H9 (cell line): ENCODE measurements at regions not wholly inside any gene's neighbourhood (a gene's known extent, or its start where the extent isn't known, plus 50 kb on each side); places are given as distances from the start of the nearest gene placed in this dataset.

Experiments used
- DNase-seq: peaks from one replicate; pipeline ENCODE4 v3.0.0-alpha.2; 2017
- H2AFZ ChIP-seq: one replicate; pipeline ENCODE4 v1.6.1; 2013; ENCODE audit warnings: mild to moderate bottlenecking, low read length, control low read depth, moderate library complexity
- H2AK5ac ChIP-seq: 2 replicates; pipeline ENCODE4 v1.6.1; 2013; ENCODE audit warnings: low read length, control low read depth, mixed read lengths; ENCODE audit not compliant: insufficient read length
- H2BK120ac ChIP-seq: one replicate; pipeline ENCODE4 v1.6.1; 2013; ENCODE audit warnings: low read depth, mild to moderate bottlenecking, low read length, control low read depth, inconsistent platforms; ENCODE audit not compliant: poor library complexity, severe bottlenecking
- H2BK12ac ChIP-seq: 2 replicates; pipeline ENCODE4 v1.6.1; 2013; ENCODE audit warnings: low read length, control low read depth, mixed read lengths, low read depth; ENCODE audit not compliant: insufficient read length
- H2BK15ac ChIP-seq: 2 replicates; pipeline ENCODE4 v1.6.1; 2013; ENCODE audit warnings: low read depth, low read length, control low read depth
- H2BK20ac ChIP-seq: one replicate; pipeline ENCODE4 v1.6.1; 2013; ENCODE audit warnings: low read depth, mild to moderate bottlenecking, low read length, control low read depth, inconsistent platforms; ENCODE audit not compliant: poor library complexity, severe bottlenecking
- H2BK5ac ChIP-seq: 2 replicates; pipeline ENCODE4 v1.6.1; 2013; ENCODE audit warnings: low read length, control low read depth, mixed read lengths; ENCODE audit not compliant: insufficient read length
- H3K14ac ChIP-seq: 2 replicates; pipeline ENCODE4 v1.6.1; 2013; ENCODE audit warnings: low read length, control low read depth; ENCODE audit not compliant: insufficient read depth
- H3K18ac ChIP-seq: 2 replicates; pipeline ENCODE4 v1.6.1; 2013; ENCODE audit warnings: low read depth, mild to moderate bottlenecking, mixed read lengths, low read length, control low read depth; ENCODE audit not compliant: insufficient read length
- H3K23ac ChIP-seq: 2 replicates; pipeline ENCODE4 v1.6.1; 2013; ENCODE audit warnings: low read length, control low read depth, mixed read lengths, low read depth; ENCODE audit not compliant: insufficient read length
- H3K23me2 ChIP-seq: 2 replicates; pipeline ENCODE4 v1.6.1; 2013; ENCODE audit warnings: low read depth, mild to moderate bottlenecking, mixed read lengths, low read length, control low read depth; ENCODE audit not compliant: insufficient read length, poor library complexity, severe bottlenecking
- H3K27ac ChIP-seq: 2 replicates; pipeline ENCODE4 v1.5.1; 2013; ENCODE audit warnings: low read length, control low read depth, mixed read lengths, low read depth; ENCODE audit not compliant: insufficient read length
- H3K27me3 ChIP-seq: 2 replicates; pipeline ENCODE4 v1.6.1; 2013; ENCODE audit warnings: low read length, control low read depth, inconsistent platforms; ENCODE audit not compliant: insufficient read depth
- H3K4ac ChIP-seq: 2 replicates; pipeline ENCODE4 v1.6.1; 2013; ENCODE audit warnings: low read depth, mild to moderate bottlenecking, control low read depth, inconsistent platforms, low read length, moderate library complexity
- H3K4me1 ChIP-seq: 2 replicates; pipeline ENCODE4 v1.6.1; 2013; ENCODE audit warnings: low read length, control low read depth, inconsistent platforms; ENCODE audit not compliant: insufficient read depth
- H3K4me2 ChIP-seq: 2 replicates; pipeline ENCODE4 v1.6.1; 2013; ENCODE audit warnings: low read length, control low read depth, mixed read lengths; ENCODE audit not compliant: insufficient read length, insufficient read depth
- H3K56ac ChIP-seq: 2 replicates; pipeline ENCODE4 v1.6.1; 2013; ENCODE audit warnings: low read depth, mild to moderate bottlenecking, mixed read lengths, low read length, control low read depth; ENCODE audit not compliant: insufficient read length
- H3K79me1 ChIP-seq: 2 replicates; pipeline ENCODE4 v1.6.1; 2013; ENCODE audit warnings: low read depth, mild to moderate bottlenecking, moderate library complexity, low read length, control low read depth, inconsistent platforms; ENCODE audit not compliant: insufficient read depth, poor library complexity, severe bottlenecking
- H3K79me2 ChIP-seq: 2 replicates; pipeline ENCODE4 v1.6.1; 2013; ENCODE audit warnings: low read length, control low read depth, inconsistent platforms; ENCODE audit not compliant: insufficient read depth
- H3K9ac ChIP-seq: 2 replicates; pipeline ENCODE4 v1.6.1; 2013; ENCODE audit warnings: low read length, control low read depth, mixed read lengths; ENCODE audit not compliant: insufficient read length; ENCODE audit errors: extremely low read depth
- H3K9me3 ChIP-seq: one replicate; pipeline ENCODE4 v1.6.1; 2013; ENCODE audit warnings: low read depth, low read length, inconsistent platforms; ENCODE audit not compliant: control insufficient read depth
- H3T11ph ChIP-seq: one replicate; pipeline ENCODE4 v1.6.1; 2013; ENCODE audit warnings: mild to moderate bottlenecking, low read length, control low read depth, inconsistent platforms
- H4K20me1 ChIP-seq: one replicate; pipeline ENCODE4 v1.6.1; 2013; ENCODE audit not compliant: control insufficient read depth, insufficient read length, insufficient read depth
- H4K5ac ChIP-seq: 2 replicates; pipeline ENCODE4 v1.6.1; 2013; ENCODE audit warnings: low read depth, mild to moderate bottlenecking, mixed read lengths, low read length, control low read depth; ENCODE audit not compliant: insufficient read length
- H4K8ac ChIP-seq: replicated peaks from 2 replicates; pipeline ENCODE4 v1.6.1; 2013; ENCODE audit warnings: low read length, control low read depth, mixed read lengths, low read depth; ENCODE audit not compliant: insufficient read length
- H4K91ac ChIP-seq: 2 replicates; pipeline ENCODE4 v1.6.1; 2013; ENCODE audit warnings: low read depth, mild to moderate bottlenecking, moderate library complexity, mixed read lengths, low read length, control low read depth; ENCODE audit not compliant: insufficient read length
- H3K27ac Mint-ChIP-seq, 3 experiments: 2 replicates in 2 of 3; 3 replicates in 1 of 3; pipeline ENCODE4 v1.8.0; 2020 to 2021; ENCODE audit warnings: mixed read lengths in 3 of 3, mild to moderate bottlenecking in 1 of 3, moderate library complexity in 1 of 3
- H3K27me3 Mint-ChIP-seq: 2 replicates; pipeline ENCODE4 v1.8.0; 2021; ENCODE audit warnings: low read depth, mild to moderate bottlenecking, moderate library complexity, mixed read lengths
- H3K36me3 Mint-ChIP-seq, 3 experiments: 2 replicates in 2 of 3; 3 replicates in 1 of 3; pipeline ENCODE4 v1.8.0; 2020 to 2021; ENCODE audit warnings: low read depth in 3 of 3, mixed read lengths in 3 of 3; ENCODE audit not compliant: insufficient read depth in 1 of 3
- H3K4me1 Mint-ChIP-seq, 2 experiments: 2 replicates each; pipeline ENCODE4 v1.8.0; 2020; ENCODE audit warnings: mixed read lengths in 2 of 2
- H3K4me3 Mint-ChIP-seq, 2 experiments: 2 replicates in 1 of 2; 3 replicates in 1 of 2; pipeline ENCODE4 v1.8.0; 2020 to 2021; ENCODE audit warnings: mild to moderate bottlenecking in 2 of 2, mixed read lengths in 2 of 2, moderate library complexity in 1 of 2
- H3K9me3 Mint-ChIP-seq, 2 experiments: 2 replicates in 1 of 2; 3 replicates in 1 of 2; pipeline ENCODE4 v1.8.0; 2020; ENCODE audit warnings: mild to moderate bottlenecking in 2 of 2, mixed read lengths in 2 of 2, moderate library complexity in 1 of 2
- CTCF ChIP-seq: fragments of 200-600 bp; sonication (generic); conservative IDR thresholded peaks from 3 replicates; pipeline ENCODE4 v1.8.0; 2021; ENCODE audit warnings: antibody characterized with exemption, mild to moderate bottlenecking
- WGBS: extraction: QIAGEN DNeasy Blood & Tissue Kit; methylation state at CpG from one replicate; pipeline ENCODE4 v1.1.7; 2013; ENCODE audit warnings: missing lambda C conversion rate, low lambda C conversion rate, mixed read lengths; ENCODE audit not compliant: insufficient read length; ENCODE audit errors: extremely low coverage; 5-methylcytosine and 5-hydroxymethylcytosine counted together

GRCh38 chr4:81974523-81974922 lies 399.3 kb downstream of the HNRNPD start:
- H3K9ac ChIP-seq = no peak overlapping the region
- H2BK15ac ChIP-seq = no peak overlapping the region
- no peak overlapping the region for H3K56ac ChIP-seq
- Mint-ChIP-seq H3K9me3 (no peaks in the 10 kb centered on the region), H3K36me3 (no peaks in the 10 kb centered on the region), H3K4me1 (peaks cover 3 to 7% of the 10 kb centered on the region in 2 experiments; a peak in 2 of 4 replicates), H3K4me3 (no peak overlapping the region), H3K27ac (no peak overlapping the region; a peak in 1 of 7 replicates), H3K27me3 (no peaks in the 10 kb centered on the region)
- TF ChIP-seq CTCF = no peak
- no peak overlapping the region for H3T11ph ChIP-seq
- no peak overlapping the region for H3K4me2 ChIP-seq
- H3K18ac ChIP-seq = no peak overlapping the region
- no peak overlapping the region for H2BK120ac ChIP-seq
- H2AFZ ChIP-seq = no peak overlapping the region
- no peak overlapping the region for H3K23ac ChIP-seq
- H2BK20ac ChIP-seq = no peak overlapping the region
- H3K23me2 ChIP-seq = no peaks in the 10 kb centered on the region
- no peaks in the 10 kb centered on the region for H3K27me3 ChIP-seq
- H2BK12ac ChIP-seq = no peak overlapping the region
- no CpG with 5 or more reads among the region's 1 CpG for WGBS
- no peak overlapping the region for H4K8ac ChIP-seq
- no peak overlapping the region for H3K27ac ChIP-seq
- DNase-seq = no peak
- H3K4me1 ChIP-seq = no peaks in the 10 kb centered on the region
- no peak overlapping the region for H3K4ac ChIP-seq
- no peak overlapping the region for H4K91ac ChIP-seq
- H4K20me1 ChIP-seq = no peaks in the 10 kb centered on the region
- H2AK5ac ChIP-seq = no peak overlapping the region
- no peak overlapping the region for H2BK5ac ChIP-seq
- H3K79me1 ChIP-seq = no peaks in the 10 kb centered on the region
- no peaks in the 10 kb centered on the region for H3K79me2 ChIP-seq
- no peak overlapping the region for H4K5ac ChIP-seq
- H3K9me3 ChIP-seq = no peaks in the 10 kb centered on the region
- H3K14ac ChIP-seq = no peak overlapping the region
